H1 (cell line): ENCODE measurements at regions not wholly inside any gene's neighbourhood (a gene's known extent, or its start where the extent isn't known, plus 50 kb on each side); places are given as distances from the start of the nearest gene placed in this dataset.

Experiments used
- CHD7 ChIP-seq: fragments of 300-600 bp; sonication (generic); IDR thresholded peaks from 2 replicates; pipeline ENCODE4 v1.7.1; 2012; ENCODE audit warnings: low read length, moderate library complexity, mild to moderate bottlenecking, inconsistent platforms; ENCODE audit not compliant: insufficient replicate concordance
- CREB1 ChIP-seq: IDR thresholded peaks from 2 replicates; pipeline ENCODE4 v1.6.1; 2012; ENCODE audit warnings: inconsistent platforms
- JUN ChIP-seq: IDR thresholded peaks from 2 replicates; pipeline ENCODE4 v1.6.1; 2011; ENCODE audit warnings: low read depth, mild to moderate bottlenecking, improper control_type of control experiment, low read length
- TAF7 ChIP-seq: optimal IDR thresholded peaks from 2 replicates; pipeline ENCODE3; 2011; ENCODE audit warnings: low read depth, mild to moderate bottlenecking, inconsistent platforms, low read length, moderate library complexity, borderline replicate concordance
- TBP ChIP-seq: IDR thresholded peaks from 2 replicates; pipeline ENCODE4 v1.6.1; 2011; ENCODE audit warnings: low read depth, low read length, improper control_type of control experiment
- TCF12 ChIP-seq: IDR thresholded peaks from 2 replicates; pipeline ENCODE4 v1.6.1; 2011; ENCODE audit warnings: low read depth, mild to moderate bottlenecking, low read length
- TF ChIP-seq, protein P1 (sequence below), 3 experiments: IDR thresholded peaks; 1 replicate in 2 of 3; 2 replicates in 1 of 3; pipeline versions ENCODE4 v1.5.1 to v1.6.1; 2011; ENCODE audit warnings: low read length in 3 of 3, mild to moderate bottlenecking in 3 of 3, inconsistent platforms in 2 of 3, low read depth in 1 of 3, moderate library complexity in 1 of 3; ENCODE audit not compliant: insufficient read depth in 1 of 3; ENCODE audit errors: control extremely low read depth in 1 of 3

DNA sequence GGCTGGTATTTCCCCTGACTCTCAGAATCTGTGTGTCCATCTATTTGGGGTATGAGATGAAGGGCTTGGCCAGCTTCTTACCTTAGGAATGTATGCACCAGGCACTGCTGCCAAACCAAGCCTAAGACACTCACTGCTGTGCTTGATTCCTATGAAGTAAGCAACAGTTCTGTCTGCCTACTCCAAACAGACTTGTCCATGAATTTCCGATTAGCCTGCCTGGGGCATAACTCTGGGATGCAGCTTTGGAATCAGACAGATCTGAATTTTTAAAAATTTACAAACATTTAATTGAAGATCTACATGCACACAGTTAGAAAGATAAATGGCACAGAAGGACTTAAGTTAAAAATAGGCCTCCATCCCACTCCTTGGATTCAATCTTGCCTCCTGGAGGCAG, 59.5 kb upstream of the JDP2 start (continued):
- TF ChIP-seq CHD7 (no peak), TBP (no peak), CREB1 (no peak), TAF7 (no peak), TCF12 (no peak), JUN (no peak)
- TF ChIP-seq, protein P1, sequence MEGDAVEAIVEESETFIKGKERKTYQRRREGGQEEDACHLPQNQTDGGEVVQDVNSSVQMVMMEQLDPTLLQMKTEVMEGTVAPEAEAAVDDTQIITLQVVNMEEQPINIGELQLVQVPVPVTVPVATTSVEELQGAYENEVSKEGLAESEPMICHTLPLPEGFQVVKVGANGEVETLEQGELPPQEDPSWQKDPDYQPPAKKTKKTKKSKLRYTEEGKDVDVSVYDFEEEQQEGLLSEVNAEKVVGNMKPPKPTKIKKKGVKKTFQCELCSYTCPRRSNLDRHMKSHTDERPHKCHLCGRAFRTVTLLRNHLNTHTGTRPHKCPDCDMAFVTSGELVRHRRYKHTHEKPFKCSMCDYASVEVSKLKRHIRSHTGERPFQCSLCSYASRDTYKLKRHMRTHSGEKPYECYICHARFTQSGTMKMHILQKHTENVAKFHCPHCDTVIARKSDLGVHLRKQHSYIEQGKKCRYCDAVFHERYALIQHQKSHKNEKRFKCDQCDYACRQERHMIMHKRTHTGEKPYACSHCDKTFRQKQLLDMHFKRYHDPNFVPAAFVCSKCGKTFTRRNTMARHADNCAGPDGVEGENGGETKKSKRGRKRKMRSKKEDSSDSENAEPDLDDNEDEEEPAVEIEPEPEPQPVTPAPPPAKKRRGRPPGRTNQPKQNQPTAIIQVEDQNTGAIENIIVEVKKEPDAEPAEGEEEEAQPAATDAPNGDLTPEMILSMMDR (IDR thresholded peaks at IDR 0.05; ENCODE audit: control extremely low read depth in 1 of 3, insufficient read depth in 1 of 3, low read depth in 1 of 3, low read length in 3 of 3) = no peak
